Kidney epithelial cell (primary cell): ENCODE measurements at regions not wholly inside any gene's neighbourhood (a gene's known extent, or its start where the extent isn't known, plus 50 kb on each side); places are given as distances from the start of the nearest gene placed in this dataset.

Experiments
- DNase-seq: peaks from one replicate; pipeline ENCODE4 v3.0.0-alpha.2; 2010; ENCODE audit warnings: low read depth
- H3K27me3 ChIP-seq: 2 replicates; pipeline ENCODE4 v1.6.0; 2011; ENCODE audit warnings: low read length; ENCODE audit not compliant: control insufficient read depth, insufficient read depth
- H3K36me3 ChIP-seq: 2 replicates; pipeline ENCODE4 v1.5.1; 2011; ENCODE audit warnings: low read length; ENCODE audit not compliant: control insufficient read depth, insufficient read depth
- H3K4me3 ChIP-seq: 2 replicates; pipeline ENCODE4 v1.5.1; 2011; ENCODE audit warnings: low read depth, mild to moderate bottlenecking, control low read depth, low read length
- TF ChIP-seq, protein P1 (sequence below): IDR thresholded peaks from 2 replicates; pipeline ENCODE4 v1.5.1; 2011; ENCODE audit warnings: mild to moderate bottlenecking, moderate library complexity, low read length, control low read depth, inconsistent platforms; ENCODE audit not compliant: insufficient read depth, poor library complexity, severe bottlenecking

DNA sequence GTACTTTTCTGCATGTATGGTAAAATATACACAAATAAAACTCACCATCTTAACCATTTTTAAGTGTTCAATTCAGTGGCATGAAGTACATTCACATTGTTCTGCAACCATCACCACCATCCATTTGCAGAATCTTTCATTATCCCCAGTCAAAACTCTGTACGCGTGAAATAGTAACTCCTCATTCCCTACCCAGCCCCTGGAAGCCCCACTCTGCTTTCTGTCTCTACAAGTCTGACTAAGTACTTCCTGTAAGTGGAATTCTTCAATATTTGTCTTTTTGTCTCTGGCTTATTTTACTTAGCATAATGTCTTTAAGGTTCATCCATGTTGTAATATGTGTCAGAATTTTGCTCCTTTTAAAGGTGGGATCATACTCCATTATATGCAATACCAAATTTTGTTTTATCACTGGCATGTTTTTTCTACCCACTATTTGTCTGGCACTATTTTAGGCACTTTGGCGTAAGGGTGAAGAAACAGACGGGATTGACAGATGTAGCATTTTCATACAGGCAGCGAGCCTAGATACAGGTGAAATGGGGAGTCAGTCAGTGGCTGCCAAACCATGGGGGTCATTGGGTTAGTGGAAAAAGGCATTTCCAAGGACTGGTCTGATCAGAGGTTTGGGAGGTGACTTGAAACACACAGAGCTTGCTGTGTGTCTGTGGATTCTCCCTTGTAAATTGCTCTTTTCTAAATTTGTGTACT, 163.2 kb upstream of the MYCN start:
- Histone ChIP-seq H3K27me3 (no peaks in the 10 kb centered on the region), H3K4me3 (no peak overlapping the region), H3K36me3 (no peaks in the 10 kb centered on the region)
- TF ChIP-seq, protein P1, sequence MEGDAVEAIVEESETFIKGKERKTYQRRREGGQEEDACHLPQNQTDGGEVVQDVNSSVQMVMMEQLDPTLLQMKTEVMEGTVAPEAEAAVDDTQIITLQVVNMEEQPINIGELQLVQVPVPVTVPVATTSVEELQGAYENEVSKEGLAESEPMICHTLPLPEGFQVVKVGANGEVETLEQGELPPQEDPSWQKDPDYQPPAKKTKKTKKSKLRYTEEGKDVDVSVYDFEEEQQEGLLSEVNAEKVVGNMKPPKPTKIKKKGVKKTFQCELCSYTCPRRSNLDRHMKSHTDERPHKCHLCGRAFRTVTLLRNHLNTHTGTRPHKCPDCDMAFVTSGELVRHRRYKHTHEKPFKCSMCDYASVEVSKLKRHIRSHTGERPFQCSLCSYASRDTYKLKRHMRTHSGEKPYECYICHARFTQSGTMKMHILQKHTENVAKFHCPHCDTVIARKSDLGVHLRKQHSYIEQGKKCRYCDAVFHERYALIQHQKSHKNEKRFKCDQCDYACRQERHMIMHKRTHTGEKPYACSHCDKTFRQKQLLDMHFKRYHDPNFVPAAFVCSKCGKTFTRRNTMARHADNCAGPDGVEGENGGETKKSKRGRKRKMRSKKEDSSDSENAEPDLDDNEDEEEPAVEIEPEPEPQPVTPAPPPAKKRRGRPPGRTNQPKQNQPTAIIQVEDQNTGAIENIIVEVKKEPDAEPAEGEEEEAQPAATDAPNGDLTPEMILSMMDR, result no peak
- DNase-seq, result no peak

DNA sequence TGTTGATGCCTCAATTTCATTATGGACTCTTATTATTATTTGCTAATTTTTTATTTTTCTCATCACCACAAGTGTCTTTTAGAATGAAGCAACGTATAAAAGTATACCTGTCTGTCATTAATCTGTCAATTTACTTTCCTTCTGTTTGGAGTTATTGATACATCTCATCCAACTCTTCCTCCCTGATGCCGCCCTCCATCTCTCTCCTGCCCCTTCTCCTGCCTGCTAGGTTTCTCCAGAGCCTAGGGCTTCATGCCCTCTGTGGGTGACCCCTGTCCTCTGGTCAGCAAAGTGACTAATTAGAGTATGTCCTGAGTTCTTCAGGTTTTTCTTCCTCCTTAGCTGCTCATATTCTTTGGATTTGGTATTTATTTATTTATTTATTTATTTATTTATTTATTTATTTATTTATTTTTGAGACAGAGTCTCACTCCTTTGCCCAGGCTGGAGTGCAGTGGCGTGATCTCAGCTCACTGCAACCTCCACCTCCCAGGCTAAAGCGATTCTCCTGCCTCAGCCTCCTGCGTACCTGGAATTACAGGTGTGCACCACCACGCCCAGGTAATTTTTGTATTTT, 162.5 kb upstream of the MYCN start:
- Histone ChIP-seq H3K36me3 (no peaks in the 10 kb centered on the region), H3K27me3 (no peaks in the 10 kb centered on the region), H3K4me3 (no peak overlapping the region)
- DNase-seq, result no peak
- TF ChIP-seq, protein P1, result no peak

DNA sequence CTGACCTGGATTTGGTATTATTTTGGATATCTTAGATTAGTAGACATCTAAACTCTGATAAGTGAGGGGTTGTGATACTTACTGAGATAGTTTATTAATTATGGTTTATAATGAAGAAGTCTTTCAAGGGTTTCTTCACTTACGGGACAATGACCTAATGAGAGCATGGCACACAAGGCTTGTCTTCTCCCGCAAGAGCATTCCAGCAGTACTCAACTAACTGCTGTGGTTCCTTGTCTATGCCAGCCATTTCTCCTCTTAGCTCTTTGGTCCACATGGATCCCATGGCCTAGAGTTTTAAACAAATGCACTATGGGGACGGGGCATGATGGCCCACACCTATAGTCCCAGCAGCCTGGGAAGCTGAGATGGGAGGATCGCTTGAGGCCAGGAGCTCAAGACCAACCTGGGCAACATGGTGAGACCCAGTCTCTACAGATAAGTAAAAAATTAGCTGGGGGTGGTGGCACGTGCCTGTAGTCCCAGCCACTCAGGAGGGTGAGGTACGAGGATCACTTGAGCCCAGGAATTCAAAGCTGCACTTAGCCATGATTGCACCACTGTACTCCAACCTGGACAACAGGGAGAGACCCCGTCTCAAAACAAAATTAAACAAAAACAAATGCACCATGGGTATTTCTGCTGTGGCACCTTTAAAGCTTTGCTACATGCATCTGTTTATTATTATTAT, 161.7 kb upstream of the MYCN start:
- TF ChIP-seq, protein P1, result no peak
- Histone ChIP-seq H3K27me3 (no peaks in the 10 kb centered on the region), H3K4me3 (no peak overlapping the region), H3K36me3 (no peaks in the 10 kb centered on the region)
- DNase-seq, result no peak

DNA sequence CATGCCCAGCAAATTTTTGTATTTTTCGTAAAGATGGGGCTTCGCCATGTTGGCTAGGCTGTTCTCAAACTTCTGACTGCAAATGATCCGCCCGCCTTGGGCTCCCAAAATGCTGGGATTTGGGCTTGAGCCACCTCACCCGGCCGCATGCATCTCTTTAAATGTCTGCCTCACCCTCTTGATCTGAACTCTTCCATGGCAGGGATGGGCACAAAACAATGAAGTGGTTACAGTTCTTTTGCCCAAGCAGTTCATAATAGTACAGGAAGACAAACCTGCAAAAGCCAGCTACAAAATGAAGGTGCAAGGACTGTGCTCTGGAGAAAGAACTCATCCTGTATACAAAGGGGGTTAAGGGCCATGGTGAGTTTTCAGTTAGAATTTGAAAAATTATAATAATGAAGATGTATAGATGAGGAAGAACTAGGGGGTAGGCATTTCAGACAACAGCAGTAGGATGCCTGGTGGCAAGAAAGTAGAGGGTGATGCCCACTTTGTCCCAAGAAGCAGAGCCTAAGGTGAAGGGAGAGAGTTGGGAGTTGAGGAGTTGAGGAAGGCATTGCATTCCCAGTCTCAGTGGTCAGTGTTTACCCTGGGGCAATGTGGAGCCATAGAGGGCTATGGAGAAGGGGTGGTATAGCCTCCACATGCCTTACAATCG, 160.8 kb upstream of the MYCN start:
- TF ChIP-seq, protein P1, result no peak
- Histone ChIP-seq H3K27me3 (no peaks in the 10 kb centered on the region), H3K4me3 (no peak overlapping the region), H3K36me3 (no peaks in the 10 kb centered on the region)
- DNase-seq, result no peak

DNA sequence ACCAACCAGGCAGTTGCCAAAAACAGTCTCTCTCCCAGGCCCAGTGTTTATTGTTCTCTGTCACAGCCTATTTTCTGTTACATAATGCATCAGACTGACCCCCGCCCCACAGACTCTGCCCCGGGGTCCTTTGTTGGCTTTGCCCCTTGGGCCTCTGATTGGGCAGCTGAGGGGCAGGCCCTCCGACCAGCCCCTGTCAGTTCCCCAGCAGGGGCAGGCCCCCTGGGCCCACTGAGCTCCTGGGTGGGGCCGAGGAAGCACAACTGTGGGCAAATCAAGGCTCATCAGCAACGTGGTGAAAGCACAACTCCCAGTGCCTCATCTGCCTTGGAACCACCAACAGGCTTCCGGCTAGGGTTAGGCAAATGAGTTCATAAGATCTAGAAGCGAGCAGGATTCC, 160.1 kb upstream of the MYCN start:
- no peak overlapping the region for H3K4me3 ChIP-seq
- no peaks in the 10 kb centered on the region for H3K36me3 ChIP-seq
- no peak for DNase-seq
- no peaks in the 10 kb centered on the region for H3K27me3 ChIP-seq
- TF ChIP-seq, protein P1, result no peak
